Islet precursor cell (in vitro differentiated cells): ENCODE measurements at regions not wholly inside any gene's neighbourhood (a gene's known extent, or its start where the extent isn't known, plus 50 kb on each side); places are given as distances from the start of the nearest gene placed in this dataset.
A peak's percentile ranks its signal among the peaks of the same experiment; 100 is the strongest.
"Not testable (repeated sequence)": the region's sequence is repeated elsewhere in the genome, so short reads cannot be mapped to it uniquely, and the experiment has no call there.

ENCODE experiments used
- DNase-seq: peaks from one replicate; pipeline ENCODE4 v3.0.0-alpha.2; 2018

DNA sequence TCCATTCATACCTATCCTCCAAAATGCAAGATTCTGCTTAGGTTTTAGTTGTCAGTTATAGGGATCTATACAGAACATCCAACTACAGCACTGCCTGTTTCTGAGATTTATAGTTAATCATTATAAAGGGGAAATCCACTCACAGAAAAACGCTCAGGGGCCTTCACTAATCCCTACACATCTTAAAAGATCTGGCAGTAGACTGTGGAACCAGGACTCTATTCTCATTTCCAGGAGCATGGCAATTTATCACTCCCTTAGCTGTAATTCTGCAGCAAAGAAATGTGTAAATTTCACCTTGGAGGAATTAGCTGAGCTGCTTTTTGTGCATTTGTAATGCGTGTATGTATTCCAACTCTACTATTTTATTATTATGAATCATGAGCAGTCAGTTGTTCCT, 1128.1 kb upstream of the PRR20A start:
- no peak for DNase-seq

DNA sequence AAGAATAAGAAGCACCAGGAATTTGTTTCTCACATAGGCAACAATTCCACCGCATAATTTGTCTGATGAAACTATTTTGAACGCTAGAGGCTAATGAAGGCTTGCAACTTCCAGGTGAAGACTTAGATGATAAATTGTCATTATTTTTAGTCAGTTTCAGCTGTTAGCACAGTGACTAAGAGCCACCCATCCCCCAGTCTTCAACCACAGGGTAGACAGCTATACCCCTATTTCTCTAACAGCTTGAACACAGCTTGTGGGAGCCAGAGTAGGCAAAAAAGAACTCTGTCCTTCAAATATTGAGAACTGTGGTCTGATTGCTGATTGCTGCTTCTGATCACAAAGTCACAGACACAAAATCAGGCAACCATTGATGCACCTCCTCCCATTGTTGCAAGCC, 1124.8 kb upstream of the PRR20A start:
- DNase-seq = no peak

DNA sequence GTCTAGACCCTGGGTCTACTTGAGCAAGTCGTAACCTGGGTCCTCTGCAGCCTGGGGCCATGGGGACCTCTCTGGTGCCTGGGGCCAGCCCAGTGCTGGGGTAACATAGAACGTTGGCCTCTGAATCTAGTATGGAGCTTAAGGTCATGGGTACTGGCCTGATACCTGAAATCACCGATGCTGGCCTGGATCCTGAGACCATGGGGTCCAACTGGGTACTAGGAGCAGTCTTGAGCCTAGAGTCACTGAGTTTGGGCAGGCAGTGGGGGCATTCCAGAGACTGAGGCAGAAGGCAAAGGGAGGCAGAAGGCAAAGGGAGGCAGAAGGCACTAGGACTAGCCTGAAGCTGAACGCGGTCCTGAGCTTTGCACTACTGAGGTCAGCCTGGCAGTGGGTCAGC, 1121.1 kb upstream of the PRR20A start:
- DNase-seq = no peak

DNA sequence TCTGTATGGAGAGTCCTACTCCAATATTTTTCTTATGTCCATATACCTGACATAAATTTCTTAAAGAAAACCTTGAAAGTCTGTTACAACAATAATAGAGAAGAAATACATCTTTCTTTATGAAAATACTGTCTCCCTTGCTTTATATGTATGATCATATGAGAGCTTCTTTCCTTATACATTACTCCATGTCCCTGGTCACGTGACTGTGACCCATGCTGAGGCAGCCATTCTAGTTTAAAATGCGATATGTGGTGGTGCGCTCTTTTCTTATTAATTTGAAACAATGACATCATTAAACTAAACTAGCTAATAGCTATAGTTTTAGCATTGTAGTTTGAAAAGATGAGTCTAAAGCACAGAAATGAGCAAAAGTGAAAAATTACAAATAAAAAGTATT, 1120.3 kb upstream of the PRR20A start:
- DNase-seq = no peak

DNA sequence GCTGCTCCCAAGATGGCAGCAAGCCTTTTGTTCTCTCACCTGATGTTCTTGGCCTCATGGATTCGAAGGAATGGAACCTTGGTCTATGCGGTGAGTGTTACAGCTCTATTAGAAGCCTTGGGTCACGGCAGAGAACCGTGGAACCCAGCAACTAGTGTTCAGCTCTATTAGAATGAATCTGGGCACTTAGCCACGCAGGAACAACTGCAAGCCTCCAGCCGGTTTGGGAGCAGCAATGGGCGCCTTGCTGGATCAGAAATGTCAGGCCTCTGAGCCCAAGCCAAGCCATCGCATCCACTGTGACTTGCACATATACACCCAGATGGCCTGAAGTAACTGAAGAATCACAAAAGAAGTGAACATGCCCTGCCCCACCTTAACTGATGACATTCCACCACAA, 1100.7 kb upstream of the PRR20A start:
- DNase-seq = no peak

DNA sequence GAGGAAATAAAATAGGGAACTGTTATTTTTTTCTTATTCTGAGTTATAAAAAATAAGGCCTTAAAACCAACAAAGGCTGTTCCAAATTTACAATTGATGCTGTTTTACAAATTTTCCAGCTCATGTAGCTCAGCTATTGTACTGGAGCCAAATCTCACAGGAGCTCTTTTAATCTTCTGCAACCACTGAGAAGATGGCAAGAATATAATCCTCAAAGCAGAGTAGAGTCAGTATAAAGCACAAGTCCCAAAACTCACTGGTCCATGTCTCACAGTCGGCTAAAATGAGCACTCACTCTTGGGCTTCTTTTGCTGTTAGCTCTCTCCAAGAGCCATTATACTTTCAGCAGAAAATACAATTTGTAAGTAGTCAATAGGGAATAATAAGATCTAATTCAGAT, 1074.4 kb upstream of the PRR20A start:
- DNase-seq = no peak

DNA sequence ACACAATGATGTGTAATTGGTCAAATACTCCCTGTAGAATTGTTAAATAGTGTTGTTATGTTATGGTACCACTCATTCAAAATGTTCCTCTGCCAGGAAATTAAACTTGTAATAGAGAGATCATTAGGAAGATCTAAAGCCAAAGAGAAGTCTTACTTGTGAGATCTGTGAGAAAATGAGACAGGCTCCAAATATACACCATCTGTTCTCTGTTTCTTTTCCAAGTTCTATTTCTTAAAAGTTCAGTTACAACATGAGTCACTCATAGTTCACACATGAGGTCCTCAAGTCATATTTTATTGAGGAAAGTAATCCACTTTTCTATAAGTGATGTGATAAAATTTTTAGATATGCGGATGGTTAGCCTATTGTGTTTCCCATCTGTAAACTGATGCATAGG, 1038.1 kb upstream of the PRR20A start:
- no peak for DNase-seq

DNA sequence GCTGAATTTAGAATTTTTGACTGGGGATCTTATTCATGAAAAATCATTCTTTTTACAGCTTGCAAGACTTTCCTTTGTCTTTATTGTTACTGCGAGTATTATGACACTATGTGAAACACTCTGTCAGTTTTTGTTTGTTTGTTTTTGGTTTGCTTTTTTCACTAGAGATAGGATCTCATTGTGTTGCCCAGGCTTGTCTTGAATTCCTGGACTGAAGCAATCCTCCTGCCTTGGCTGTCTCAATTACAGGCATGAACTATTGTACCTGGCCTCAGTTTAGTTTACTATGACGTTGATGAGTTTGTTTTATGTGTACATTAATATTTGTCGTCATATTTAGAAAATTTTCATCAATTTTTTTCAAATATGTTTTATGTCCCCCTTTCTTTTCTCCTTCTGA, 1030.0 kb upstream of the PRR20A start:
- no peak for DNase-seq

DNA sequence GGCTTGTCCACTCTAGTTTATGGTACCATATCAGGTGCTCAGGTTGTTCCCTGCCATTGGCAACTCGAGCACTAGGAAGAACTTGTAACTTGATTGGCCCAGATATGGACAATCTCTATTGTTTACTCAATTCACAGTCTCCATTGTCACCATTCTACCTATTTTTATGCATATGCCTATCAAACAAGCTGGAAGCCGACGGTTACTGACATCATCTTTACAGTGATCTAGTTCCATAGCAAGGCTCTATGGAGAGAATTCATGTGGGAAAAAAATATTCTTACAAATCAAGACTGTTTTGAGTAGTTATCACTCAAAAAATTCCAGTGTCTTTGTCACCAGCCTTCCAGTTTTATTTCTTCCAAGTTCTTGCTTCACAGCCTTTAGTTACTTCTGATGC, 1006.2 kb upstream of the PRR20A start:
- no peak for DNase-seq

DNA sequence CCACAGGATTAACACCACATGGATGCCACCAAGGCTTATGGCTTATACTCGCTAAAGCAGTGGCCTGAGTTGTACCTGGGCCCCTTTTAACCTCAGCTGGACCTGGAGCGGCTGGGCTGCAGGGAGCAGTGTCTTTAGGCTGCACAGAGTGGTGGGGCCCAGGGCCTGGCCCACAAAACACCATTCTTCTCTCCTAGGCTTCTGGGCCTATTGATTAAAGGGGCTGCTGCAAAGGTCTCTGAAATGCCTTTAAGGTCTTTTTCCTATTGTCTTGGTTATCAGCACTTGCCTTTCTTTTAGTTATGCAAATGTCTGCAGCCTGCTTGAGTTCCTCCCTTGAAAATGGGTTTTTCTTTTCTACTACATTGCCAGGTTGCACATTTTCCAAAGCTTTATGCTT, 973.9 kb upstream of the PRR20A start:
- no peak for DNase-seq

DNA sequence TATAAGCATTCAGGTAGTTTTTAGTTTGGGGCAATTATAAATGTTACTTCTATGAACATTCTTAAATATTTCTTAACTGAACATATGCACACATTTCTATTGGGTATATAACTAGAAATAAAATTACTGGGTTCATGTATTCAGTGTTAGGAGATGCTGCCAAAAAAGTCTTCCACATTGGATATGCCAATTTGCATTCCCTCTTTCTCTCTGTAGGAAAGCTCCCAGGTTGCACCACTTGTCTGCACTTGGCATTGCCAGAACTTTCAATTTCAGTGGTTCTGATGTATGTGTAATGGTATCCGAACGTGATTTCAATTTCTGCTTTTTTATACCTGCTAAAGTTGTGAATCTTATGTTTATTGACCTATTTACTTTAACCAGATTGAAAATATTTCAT, 972.1 kb upstream of the PRR20A start:
- DNase-seq = no peak

DNA sequence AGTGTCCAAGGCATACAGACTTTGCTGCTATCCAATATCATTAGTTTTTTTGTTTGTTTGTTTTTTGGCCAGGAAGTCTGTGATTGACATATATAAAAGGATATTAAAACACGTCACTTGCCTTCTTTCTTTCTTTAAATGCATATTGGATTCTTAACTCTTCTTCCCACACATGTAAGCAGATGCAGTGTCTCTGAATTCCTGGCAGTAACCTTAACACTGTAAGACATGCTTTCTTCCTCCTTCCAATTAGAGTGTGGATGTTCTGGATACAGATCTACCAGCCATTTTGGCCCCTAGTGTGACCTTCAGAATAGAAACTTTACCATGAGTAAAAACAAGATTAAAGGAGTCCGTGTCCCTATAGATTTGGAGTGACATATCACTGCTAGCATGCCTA, 967.4 kb upstream of the PRR20A start:
- no peak for DNase-seq

DNA sequence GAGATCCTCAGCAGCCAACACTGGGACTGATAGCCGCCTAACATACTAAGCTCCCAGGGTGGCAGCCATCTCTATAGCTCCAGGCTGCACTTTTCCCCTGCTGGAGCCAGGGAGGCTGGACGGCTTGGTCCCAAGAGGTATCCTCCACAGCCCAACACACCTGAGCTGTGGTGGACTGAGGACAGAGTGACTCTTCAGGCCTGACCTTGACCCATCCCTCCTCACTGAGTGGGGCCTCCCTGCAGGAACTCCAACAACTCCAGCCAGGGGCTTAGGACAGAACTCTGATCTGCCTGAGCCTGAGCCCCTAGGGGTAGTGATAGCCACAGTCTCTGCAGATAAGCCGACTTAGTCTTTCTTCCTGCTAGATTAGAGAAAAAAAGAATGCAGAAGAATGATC, 958.1 kb upstream of the PRR20A start:
- no peak for DNase-seq

DNA sequence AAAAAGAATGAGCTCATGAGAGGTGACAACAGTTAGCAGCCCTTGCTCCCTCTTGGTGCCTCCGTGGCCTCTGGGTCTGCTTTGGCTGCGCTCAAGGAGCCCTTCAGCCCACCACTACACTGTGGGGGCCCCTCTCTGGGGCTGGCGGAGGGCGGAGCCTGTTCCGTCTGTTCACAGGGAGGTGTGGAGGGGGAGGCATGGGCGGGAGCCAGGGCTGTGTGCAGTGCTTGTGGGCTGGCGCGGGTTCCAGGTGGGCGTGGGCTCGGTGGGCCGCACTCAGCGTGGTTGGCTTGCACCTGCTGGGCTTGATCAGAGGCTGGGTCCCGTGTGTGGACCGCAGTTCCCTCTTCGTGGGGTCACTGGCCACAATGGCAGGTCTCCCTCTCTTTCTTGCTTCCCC, 953.4 kb upstream of the PRR20A start:
- no peak for DNase-seq

DNA sequence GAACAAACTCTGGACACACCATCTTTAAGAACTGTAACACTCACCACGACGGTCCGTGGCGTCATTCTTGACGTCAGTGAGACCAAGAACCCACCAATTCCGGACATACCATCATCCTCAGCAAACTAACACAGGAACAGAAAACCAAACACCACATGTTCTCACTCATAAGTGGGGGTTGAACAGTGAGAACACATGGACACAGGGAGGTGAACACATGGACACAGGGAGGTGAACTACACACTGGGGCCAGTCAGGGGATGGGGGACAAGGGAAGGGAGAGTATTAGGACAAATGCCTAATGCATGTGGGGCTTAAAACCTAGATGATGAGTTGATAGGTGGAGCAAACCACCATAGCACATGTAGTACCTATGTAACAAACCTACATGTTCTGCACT, 952.1 kb upstream of the PRR20A start:
- DNase-seq = not testable (repeated sequence)

DNA sequence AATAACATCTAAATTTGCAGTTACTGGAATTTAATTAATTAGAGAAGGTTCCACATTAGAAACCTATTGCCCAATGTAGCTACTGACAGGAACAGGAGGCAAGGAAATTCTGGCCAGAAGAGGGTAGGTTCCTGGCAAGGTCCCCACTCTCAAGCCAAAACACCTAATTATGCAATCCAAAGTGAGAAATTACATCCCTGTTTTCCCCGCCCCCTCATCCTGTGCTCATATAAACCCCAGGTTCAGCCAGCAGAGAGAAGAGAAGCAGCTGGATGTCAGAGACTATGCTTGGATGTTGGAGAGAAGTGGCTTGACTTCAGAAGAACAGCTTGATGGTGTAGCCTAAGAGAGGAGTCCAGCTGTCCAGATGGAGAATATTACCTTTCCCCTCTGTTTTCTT, 951.3 kb upstream of the PRR20A start:
- DNase-seq = no peak

DNA sequence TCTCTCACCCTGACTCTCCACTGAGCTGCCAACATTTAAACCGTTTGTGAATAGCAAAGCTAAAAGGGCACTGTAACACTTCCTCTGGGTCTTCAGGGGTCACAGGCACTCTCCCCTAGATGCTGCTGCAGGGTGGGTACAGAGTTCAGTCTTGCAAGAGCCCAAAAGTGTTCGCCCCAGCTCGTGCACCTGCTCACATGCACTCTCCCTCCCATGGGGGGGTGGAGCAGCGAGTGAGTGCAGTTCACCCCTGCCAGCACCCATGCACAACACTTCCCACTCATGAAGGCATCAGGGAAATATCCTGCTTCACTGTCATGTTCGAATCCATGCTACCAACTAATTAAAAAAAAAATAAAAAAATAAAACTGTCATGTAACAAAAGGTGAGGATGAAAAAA, 950.7 kb upstream of the PRR20A start:
- no peak for DNase-seq

DNA sequence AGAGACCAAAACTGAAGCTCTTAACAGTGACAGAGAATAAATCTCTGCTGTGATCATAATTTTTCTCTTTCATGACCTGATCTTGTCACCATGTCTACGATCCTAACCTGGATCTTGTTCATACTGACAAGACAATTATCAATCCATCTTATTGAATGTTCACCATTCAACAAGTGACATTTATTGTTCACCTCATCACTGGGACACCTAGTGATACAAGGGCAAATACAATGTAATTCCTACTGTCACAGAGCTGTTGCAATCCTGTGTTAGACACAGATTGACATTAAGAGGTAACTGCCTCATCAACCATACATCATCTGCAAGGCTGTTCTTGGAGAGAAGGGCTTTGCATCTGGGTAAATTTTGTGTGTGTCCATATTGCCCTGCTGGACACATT, 942.4 kb upstream of the PRR20A start:
- DNase-seq = no peak

DNA sequence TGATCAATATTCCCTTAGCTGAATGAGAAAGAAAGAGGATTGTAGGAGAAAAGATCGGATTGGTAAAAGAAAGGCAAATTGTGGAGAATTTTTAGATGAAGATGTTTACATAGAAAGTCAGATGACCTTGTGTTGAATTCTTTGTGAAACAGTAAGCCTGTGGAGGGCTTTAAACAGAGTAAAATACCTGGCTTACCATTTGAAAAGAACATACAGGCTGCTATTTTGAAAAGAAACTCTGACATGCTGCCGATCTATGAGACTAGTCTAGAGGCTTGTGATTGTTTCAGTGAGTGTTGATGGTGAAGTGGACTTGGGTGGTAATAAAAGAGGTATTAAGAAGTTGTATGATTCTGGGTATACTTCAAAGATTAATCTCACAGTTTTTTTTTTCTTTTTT, 938.9 kb upstream of the PRR20A start:
- no peak for DNase-seq

DNA sequence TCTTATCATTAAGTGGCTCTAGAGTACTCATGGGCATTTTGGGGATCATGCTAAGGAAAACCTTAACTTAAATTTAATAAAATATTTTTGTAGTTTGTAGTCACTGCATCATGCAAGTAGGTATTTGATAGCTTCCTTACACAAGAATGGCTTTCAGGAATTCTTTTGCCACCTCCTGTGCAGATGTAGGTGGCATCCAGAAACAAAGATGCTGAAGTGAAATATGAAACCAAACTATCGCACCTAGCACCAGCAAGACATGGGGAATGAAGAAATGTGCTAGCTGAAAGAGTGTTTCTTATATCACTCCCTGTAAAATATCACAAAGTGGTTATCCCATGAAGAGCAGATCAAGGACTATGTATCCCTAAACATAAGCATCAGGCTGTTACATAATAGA, 924.5 kb upstream of the PRR20A start:
- DNase-seq = no peak

DNA sequence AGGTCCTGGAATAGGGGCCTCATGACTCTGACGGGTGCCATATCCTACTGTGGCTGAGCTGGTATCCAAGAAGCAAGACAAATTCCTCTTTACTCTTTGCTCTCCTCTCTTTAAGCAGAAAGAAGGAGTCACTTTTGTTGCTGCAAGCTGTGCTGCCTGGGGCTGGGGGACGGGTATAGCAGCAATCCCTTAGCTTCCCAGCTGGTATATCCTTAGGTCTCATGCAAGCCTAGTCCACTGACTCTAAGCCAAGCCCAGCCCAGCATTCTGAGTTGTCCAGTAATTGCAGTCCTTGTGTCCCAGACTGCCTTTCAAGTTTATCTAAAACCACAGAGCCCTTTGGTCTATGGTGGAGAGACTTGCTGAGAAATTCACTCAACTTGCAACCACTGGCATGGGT, 893.0 kb upstream of the PRR20A start:
- DNase-seq = no peak

DNA sequence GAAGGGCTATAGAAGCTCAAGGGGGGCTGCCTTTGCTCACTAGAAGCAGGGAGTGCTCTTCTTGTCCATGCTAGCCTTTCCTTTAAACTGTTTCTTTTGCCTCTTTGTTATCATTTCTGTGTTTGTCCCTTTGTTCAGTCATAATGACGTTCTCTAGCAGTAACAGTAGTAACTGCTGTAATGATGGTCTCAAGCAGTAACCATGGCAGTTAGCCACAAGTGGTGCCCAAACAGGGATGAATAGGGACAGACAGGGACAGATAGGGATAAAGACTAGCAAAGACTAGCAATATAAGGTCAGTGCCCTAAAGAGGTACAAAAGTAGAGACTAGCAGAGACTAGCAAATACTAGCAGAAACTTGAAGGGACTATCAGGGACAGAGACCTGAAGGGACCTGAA, 869.0 kb upstream of the PRR20A start:
- no peak for DNase-seq

DNA sequence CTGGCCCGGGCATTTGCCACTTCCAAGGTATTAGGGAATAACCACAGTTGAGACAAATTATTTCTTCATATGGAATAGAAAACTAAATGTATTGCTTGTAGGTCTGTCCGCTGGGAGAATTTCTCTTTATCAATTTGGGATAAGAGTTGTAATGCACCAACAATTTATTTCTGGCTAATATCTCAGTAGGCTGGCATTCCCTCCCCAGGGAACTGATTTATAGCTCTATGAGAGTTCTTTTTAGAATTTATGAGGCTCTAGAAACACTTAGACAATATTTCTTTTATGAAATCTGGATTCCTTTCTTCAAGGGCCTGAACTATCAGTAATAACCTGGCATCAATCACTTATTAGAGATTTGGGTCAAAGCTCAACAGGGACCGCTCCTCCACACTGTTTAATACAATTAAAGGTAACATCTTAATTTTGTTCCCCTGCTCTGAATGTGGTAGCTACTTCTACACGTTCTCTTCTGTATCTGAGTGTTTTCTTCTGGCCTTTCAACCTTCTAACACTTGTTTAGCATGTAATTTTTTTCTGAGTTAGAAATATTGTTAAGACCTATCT, 857.4 kb upstream of the PRR20A start:
- DNase-seq = no peak

DNA sequence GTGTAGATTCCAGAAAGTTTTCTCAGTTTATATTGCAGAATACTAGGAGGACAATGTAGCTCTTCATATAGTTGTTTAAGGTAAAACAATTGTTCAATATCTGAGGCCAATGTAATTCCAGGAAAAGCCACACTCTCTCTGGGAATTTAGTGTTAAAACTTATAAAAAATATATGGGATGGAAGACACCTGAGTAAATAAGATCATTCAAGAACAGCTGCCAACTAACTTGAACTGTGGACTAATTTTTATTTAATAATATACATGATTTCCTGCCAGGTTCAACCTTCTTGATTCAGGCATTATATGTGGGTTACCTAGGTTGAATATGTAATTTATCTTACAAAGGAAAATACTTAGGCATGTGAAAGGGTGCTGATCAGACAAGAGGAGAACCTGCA, 841.1 kb upstream of the PRR20A start:
- no peak for DNase-seq

DNA sequence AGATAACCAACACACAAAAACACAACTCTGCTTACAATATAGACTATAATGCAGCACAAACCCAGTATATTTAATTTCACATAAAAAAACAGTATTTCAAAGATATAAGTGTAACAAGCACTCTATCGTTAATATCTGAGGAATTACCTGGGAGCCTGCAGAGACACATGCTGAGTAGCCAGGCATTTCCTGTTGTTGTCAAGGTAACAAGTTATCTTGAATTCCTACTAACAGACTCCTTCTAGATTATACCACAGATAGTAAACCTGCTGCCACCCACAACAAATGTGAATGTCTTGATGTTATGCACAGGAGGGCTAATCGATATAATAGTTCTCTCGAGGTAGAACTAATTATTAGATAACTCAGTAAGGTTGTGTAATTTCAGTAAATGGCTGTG, 826.0 kb upstream of the PRR20A start:
- peak; percentile 36 for DNase-seq

DNA sequence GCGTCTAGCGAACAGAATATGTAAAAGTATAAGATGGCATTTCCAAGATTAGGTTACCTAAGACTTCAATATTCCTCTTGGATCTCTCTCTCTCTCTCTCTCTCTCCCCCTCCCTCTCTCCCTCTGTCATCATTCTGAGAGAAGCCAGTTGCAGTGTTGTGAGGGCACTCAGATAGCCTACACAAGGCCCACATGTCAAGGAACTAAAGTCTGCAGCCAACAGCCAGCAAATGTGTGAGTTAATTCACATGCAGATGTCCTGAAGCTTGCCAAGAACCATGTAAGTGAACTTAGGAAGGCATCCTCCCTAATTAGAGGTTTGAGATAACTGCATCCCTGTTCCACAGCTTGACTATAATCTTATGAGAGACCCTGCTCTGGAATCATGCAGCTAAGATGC, 822.9 kb upstream of the PRR20A start:
- DNase-seq = peak; percentile 57
